ENCODE measurements at regions not wholly inside any gene's neighbourhood (a gene's known extent, or its start where the extent isn't known, plus 50 kb on each side); places are given as distances from the start of the nearest gene placed in this dataset.

GRCh38 chr7:131819891-131820290 is 263.5 kb upstream of the PODXL start (continued):
- no peak for TF ChIP-seq GTF3C2 (IDR thresholded peaks at IDR 0.05; ENCODE audit: borderline replicate concordance, extremely low read depth, insufficient read length)
- no peak for TF ChIP-seq OTX1 (CRISPR knock-in tag; IDR thresholded peaks at IDR 0.05)
- TF ChIP-seq RBM15 (IDR thresholded peaks at IDR 0.05; ENCODE audit: insufficient read depth, low read length): no peak
- TF ChIP-seq ZNF184 (CRISPR knock-in tag; IDR thresholded peaks at IDR 0.05): no peak
- no peak for TF ChIP-seq POU5F1 (IDR thresholded peaks at IDR 0.05; ENCODE audit: borderline replicate concordance, low read depth, low read length, partially characterized antibody)
- no peak for TF ChIP-seq ZNF143 (CRISPR knock-in tag; IDR thresholded peaks at IDR 0.05)
- TF ChIP-seq ZNF766 (CRISPR knock-in tag; conservative IDR thresholded peaks at IDR 0.05): no peak
- TF ChIP-seq ZNF12 (CRISPR knock-in tag; IDR thresholded peaks at IDR 0.05): no peak
- no peak for TF ChIP-seq ZC3H11A (IDR thresholded peaks at IDR 0.05; ENCODE audit: low read depth, low read length)
- no peak for TF ChIP-seq GTF2A2 (tag; IDR thresholded peaks at IDR 0.05)
